ENCODE measurements at regions not wholly inside any gene's neighbourhood (a gene's known extent, or its start where the extent isn't known, plus 50 kb on each side); places are given as distances from the start of the nearest gene placed in this dataset.

DNA sequence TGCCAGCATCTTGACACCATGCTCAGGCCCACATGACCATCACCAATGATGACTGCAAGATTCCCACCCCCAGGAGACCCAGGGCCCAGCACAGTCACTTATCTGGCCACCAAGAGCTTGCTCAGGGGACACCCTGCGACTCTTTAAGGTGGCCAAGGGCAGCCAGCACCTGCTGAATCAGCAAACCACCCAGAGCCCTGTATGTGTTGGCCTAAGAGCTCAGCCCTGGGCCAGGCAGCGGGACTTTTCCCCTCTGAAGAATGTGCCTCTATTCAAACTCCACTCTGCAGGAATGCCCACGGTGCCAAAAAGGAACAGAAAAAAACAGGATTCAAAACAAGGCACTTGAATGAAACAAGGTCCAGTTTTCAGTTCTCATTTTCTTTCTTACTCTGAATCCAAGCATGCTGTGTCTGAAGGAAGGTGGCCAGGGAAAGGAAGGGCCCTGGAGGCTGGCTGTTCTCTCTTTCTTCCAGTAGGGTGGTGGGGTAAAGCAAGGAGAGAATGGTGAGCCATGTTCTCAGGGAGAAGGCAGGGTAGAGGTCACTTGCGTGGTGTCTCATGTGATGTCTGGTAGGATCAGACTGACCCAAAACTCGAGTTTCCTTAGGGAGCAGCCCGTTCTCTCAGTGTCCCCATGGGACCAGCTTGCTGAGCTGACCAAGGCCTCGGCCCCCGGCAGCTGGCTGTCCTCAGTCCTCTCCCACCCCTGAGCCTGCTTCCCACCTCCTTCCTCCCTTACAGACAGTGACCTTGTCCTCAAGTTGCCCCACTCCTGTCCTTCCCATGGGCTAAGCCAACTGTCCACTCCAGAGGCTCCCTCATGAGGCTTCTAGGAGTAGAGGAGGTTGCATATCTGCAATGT lies 150.0 kb downstream of the RNF152 start:
- no peaks in the 10 kb centered on the region for H3K36me3 ChIP-seq
- no peak for DNase-seq
- TF ChIP-seq, protein P1, sequence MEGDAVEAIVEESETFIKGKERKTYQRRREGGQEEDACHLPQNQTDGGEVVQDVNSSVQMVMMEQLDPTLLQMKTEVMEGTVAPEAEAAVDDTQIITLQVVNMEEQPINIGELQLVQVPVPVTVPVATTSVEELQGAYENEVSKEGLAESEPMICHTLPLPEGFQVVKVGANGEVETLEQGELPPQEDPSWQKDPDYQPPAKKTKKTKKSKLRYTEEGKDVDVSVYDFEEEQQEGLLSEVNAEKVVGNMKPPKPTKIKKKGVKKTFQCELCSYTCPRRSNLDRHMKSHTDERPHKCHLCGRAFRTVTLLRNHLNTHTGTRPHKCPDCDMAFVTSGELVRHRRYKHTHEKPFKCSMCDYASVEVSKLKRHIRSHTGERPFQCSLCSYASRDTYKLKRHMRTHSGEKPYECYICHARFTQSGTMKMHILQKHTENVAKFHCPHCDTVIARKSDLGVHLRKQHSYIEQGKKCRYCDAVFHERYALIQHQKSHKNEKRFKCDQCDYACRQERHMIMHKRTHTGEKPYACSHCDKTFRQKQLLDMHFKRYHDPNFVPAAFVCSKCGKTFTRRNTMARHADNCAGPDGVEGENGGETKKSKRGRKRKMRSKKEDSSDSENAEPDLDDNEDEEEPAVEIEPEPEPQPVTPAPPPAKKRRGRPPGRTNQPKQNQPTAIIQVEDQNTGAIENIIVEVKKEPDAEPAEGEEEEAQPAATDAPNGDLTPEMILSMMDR (IDR thresholded peaks at IDR 0.05; ENCODE audit: low read depth, low read length) = no peak
- H3K27me3 ChIP-seq (ENCODE audit: insufficient read depth, low read depth, severe bottlenecking) = no peaks in the 10 kb centered on the region
- peaks cover 3% of the 10 kb centered on the region for H3K9me3 ChIP-seq (ENCODE audit: severe bottlenecking)
- H3K27ac ChIP-seq = no peak overlapping the region
- H3K4me3 ChIP-seq (ENCODE audit: low read depth, low read length) = no peak overlapping the region

DNA sequence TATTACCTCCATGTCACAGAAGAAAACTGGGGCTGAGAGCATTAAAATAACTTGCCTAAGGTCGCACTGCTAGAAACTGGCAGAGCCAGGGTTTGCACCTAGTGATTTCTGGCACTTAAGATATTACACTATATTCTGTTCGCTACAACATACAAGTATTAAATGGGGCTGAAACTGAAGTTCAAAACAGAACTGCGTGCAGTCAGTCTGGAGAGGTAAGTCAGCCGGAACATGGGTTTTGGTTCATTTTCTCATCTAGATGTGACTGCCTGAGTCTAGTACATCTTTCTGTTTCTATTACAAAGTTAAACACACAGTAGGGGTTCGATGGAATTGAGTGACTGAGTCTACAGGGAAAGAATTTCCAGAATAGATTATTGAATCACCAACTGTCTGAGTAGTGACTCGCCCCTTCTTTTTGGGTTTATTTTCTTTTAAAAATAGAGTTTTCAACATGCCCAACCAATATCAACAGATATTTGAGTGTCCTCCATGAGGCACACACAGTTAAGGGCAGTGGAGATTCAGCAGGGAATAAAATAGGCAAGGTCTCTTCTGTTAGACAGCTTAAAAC lies 150.8 kb downstream of the RNF152 start:
- no peak overlapping the region for H3K4me3 ChIP-seq (ENCODE audit: low read depth, low read length)

DNA sequence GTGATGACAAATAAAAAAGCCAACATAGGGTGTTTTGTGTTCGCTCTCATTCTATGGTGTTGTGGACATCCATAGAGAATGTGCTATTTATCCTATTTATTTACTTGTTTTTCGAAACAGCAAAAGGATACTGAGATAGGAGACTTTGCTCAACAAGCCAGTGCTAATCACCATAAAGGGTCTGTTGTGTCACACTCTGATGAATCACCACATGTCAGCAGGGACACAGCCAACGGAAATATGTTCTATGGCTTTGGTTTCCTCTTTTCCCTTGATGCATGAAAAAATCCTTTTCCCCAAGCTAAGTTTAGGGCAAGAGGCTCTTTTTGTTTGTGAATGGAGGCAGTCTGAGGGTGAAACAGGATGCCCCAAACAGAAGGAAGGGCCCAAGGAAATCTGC lies 154.3 kb downstream of the RNF152 start:
- H3K27ac ChIP-seq = no peak overlapping the region
- H3K9me3 ChIP-seq (ENCODE audit: severe bottlenecking) = peaks cover 3% of the 10 kb centered on the region
- no peaks in the 10 kb centered on the region for H3K36me3 ChIP-seq
- no peak overlapping the region for H3K4me3 ChIP-seq (ENCODE audit: low read depth, low read length)
- DNase-seq = no peak
- TF ChIP-seq, protein P1 (IDR thresholded peaks at IDR 0.05; ENCODE audit: low read depth, low read length) = no peak
- no peaks in the 10 kb centered on the region for H3K27me3 ChIP-seq (ENCODE audit: insufficient read depth, low read depth, severe bottlenecking)

More for the DNA sequence above, 150.8 kb downstream of the RNF152 start:
- Histone ChIP-seq H3K27ac (no peak overlapping the region), H3K36me3 (no peaks in the 10 kb centered on the region), H3K9me3 (ENCODE audit: severe bottlenecking) (peaks cover 3% of the 10 kb centered on the region), H3K27me3 (ENCODE audit: insufficient read depth, low read depth, severe bottlenecking) (no peaks in the 10 kb centered on the region)
- TF ChIP-seq, protein P1 (IDR thresholded peaks at IDR 0.05; ENCODE audit: low read depth, low read length) = no peak
- DNase-seq = no peak

DNA sequence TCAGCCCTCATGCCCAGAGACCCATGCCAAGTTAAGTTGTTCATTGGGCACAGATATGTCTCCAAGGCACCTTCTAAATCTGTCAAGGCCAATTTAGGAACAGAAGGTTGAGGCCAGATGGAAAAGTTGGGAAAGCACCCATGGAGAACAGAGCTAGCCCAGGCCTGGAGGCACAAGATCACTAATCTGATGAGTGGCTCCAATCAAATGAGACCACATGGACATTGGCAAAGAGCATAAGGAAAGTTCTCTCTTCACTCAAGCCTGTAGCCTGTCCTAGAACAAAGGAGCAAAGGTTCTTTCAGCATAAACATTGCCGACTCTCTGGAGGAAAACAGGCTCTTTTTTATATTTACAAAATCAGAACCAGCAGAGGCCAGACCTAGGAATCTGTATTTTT lies 154.8 kb downstream of the RNF152 start:
- H3K27ac ChIP-seq = no peak overlapping the region
- no peaks in the 10 kb centered on the region for H3K36me3 ChIP-seq
- H3K27me3 ChIP-seq (ENCODE audit: insufficient read depth, low read depth, severe bottlenecking) = no peaks in the 10 kb centered on the region
- H3K9me3 ChIP-seq (ENCODE audit: severe bottlenecking) = peaks cover 3% of the 10 kb centered on the region
- no peak for DNase-seq
- H3K4me3 ChIP-seq (ENCODE audit: low read depth, low read length) = no peak overlapping the region
- TF ChIP-seq, protein P1 (IDR thresholded peaks at IDR 0.05; ENCODE audit: low read depth, low read length) = no peak

DNA sequence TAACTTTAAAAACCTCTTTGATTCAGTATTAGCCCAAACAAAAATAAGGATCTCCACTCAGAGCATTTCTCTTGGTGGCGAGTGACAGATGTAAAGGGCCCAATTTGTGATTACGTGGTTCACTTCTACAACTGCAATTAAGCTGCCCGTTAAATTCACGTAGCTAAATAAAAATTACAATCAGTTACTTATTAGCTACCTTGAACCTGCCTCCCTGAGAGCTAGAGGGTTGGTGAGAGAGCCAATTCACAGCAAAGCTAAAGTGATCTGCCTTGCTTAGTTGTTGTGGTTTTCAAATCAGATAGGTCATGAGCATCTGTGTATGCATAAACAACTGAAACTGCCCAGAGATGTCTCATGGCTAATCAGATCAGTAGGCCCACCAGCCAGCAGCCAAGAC lies 156.7 kb downstream of the RNF152 start:
- H3K9me3 ChIP-seq (ENCODE audit: severe bottlenecking) = peaks cover 3% of the 10 kb centered on the region
- no peak overlapping the region for H3K4me3 ChIP-seq (ENCODE audit: low read depth, low read length)
- TF ChIP-seq, protein P1 (IDR thresholded peaks at IDR 0.05; ENCODE audit: low read depth, low read length) = no peak
- H3K27me3 ChIP-seq (ENCODE audit: insufficient read depth, low read depth, severe bottlenecking) = no peaks in the 10 kb centered on the region
- H3K36me3 ChIP-seq = no peaks in the 10 kb centered on the region
- no peak for DNase-seq
- no peak overlapping the region for H3K27ac ChIP-seq

Measured in WERI-Rb-1 (cell line).